Stimulated activated CD4-positive, alpha-beta T cell treated with anti-CD3 and anti-CD28 coated beads, Interleukin-2, amount 100 ng/mL, for 24 hours (primary cell): ENCODE measurements at regions not wholly inside any gene's neighbourhood (a gene's known extent, or its start where the extent isn't known, plus 50 kb on each side); places are given as distances from the start of the nearest gene placed in this dataset.
"Not testable (repeated sequence)": the region's sequence is repeated elsewhere in the genome, so short reads cannot be mapped to it uniquely, and the experiment has no call there.

Experiments
- DNase-seq, 2 donors: peaks; one replicate each; pipeline ENCODE4 v3.0.0-alpha.2; 2020

DNA sequence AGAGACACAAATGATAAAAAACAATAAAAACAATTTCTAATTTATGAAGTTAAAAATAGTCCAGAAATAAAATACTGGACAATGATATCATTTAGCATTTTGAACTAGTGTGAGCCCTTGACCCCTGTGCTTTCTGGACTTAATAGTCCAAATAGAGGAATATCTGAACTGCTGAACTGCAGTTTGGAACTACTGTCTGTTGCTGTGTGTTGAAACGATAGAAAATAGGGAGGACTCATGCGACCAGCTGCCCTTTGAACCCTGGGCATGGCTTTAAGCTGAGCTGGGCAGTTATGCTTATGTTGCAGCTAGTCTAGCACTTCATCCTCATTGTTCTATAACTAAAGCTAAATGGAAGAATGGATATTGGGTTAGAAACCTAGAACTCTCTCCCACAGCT, 99.5 kb downstream of the FMR1NB start:
- no peak for DNase-seq

DNA sequence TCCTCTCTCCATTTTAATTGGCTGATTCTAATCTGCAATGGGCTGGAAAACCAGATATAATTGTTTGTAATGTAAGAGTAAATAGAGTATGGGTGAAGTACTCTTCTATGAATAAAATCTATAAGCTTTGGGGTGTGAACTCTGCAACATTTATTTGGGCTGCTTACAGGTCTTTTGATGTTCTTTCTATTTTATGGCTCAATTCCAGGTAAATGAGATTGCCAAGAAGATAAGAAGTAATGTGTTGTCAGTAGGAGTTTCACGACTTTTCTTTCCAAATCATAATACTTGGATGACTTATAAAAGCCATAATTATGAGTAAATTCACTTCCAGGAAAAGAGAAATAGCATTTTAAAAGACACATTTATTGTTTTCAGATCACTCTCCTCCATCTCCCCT, 103.5 kb downstream of the FMR1NB start:
- DNase-seq = no peak

DNA sequence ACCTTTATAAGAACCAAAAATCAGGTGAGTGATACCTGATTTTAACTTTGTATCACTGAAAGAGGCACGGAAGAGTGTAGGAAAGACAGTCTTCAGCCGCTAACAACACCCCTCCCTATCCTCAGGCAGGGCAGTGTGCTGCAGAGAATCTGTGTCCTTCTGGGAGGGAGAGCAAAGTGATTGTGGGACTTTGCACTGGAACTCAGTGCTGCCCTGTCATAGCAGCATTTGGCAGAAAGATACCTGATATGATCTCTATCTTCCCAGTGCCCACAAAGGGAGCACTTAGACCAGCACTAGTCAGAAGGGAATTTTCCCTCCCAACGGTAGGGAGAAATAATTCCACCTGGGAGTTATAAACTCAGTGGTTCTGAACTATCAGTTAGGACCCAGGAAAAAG, 139.0 kb downstream of the FMR1NB start:
- DNase-seq = no peak

DNA sequence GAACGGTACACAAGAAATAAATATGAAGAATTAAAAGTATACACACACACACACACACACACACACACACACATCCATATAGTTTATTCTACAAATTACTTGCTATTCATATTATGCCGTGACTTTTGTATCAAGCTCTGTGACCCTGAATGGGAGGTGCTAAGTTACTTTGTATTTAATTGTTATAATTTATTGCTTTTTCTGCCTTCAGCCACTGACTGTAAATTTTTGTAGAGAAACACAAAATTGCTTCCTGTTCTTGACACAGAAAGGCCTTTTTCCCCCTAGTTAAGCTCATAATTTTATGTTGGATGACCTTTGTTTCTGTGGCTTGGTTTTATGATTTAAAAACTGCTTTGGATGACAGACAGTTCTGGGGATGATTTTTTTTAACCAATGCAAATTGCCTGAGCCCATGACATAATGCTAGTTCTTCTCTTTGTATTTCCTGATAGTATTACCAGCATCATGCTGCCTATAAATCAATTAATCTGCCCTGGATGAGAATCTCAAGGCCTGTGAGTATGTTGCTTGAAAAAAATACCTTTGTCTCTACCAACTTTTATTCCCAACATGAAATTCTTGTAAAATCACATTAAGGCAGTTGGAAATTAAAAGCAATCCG, 140.0 kb downstream of the FMR1NB start:
- DNase-seq = no peak

DNA sequence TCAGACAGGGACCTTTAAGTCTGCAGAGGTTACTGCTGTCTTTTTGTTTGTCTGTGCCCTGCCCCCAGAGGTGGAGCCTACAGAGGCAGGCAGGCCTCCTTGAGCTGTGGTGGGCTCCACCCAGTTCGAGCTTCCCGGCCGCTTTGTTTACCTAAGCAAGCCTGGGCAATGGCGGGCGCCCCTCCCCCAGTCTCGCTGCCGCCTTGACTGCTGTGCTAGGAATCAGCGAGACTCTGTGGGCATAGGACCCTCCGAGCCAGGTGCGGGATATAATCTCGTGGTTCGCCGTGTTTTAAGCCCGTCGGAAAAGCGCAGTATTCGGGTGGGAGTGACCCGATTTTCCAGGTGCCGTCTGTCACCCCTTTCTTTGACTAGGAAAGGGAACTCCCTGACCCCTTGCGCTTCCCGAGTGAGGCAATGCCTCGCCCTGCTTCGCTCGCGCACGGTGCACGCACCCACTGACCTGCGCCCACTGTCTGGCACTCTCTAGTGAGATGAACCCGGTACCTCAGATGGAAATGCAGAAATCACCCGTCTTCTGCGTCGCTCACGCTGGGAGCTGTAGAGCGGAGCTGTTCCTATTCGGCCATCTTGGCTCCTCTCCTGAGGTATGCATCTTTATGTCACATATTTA, 147.9 kb downstream of the FMR1NB start:
- not testable (repeated sequence) for DNase-seq

DNA sequence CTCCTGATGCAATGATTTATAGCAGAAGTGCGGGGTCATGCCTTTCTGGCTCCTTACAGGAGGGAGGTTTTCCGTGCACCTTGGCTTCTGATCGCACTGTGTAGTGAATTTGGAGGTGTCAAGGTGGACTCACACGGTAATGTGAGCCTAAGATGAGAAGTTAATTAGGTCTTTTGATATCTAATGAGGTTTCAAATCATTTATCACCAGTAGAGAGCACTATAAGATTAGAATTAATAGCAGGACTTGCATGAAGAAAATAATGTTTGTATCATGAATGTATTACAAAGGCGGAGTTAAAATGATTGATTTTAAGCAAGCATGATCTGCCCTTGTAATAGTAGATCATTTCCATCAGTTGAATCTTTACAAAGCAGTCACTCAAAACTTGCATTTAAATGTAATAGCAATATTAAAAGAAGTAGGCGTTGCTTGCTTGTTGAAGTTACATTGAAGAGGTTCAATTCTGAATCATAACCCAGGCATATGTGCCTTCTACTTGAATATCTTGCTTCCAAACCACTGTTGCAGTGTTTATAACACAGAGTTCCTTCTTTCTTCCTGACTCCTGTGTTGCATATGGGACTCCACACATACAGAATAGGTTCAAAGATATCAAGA, 152.1 kb downstream of the FMR1NB start:
- DNase-seq = no peak

DNA sequence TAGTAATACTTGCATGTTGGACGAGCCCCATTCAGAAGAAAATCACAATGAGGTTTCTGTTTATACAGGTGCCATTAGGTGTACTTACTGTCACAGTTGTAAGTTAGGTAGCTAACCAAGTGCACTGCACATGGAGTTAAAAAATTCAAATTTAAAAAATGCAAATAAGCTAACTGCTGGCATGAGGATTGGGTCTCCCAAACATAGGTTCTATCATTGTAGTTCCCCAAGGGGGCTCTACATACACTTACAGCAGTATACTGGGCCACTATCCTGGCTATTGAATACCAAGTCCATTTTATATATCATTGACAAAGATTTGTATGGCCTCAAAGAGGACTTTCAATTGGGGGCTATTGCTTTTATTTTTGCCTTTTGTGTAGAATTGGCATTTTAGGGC, 153.4 kb downstream of the FMR1NB start:
- no peak for DNase-seq

DNA sequence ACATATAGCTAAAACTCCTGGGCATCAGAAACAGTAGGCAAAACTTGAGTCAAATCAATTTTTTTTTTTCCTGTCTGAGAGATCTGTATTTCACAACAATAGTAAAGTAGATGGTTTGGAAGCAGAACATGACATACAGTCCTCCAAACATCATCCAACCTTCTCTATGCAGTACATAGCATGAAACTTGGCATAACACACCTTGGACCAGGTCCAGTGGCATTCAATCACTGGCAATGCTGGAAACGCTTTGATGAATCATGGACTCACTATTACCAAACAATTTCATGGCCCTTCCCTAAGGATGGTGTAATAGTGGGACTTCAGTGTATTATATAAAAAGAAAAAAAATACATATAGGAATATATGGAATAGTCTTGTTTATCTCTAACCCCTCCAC, 154.6 kb downstream of the FMR1NB start:
- no peak for DNase-seq

DNA sequence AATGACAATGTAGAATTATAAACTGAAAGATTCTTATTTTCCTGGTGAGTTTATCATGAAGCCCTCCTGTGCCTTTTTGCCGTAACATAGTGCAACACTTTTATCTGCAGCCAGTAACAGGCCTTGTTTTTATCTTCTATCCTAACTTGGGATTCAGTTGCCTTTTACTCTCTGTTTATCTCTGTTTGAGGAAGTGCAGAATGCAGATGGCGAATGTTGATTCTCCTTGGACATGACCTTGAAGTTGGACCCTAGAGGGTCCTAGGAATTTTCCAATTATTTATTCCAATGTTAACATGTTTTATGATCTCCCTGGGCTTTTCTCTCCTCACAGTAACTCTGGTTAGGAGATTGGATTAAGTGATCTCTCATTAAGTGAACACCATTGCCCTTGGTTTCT, 165.0 kb downstream of the FMR1NB start:
- no peak for DNase-seq

DNA sequence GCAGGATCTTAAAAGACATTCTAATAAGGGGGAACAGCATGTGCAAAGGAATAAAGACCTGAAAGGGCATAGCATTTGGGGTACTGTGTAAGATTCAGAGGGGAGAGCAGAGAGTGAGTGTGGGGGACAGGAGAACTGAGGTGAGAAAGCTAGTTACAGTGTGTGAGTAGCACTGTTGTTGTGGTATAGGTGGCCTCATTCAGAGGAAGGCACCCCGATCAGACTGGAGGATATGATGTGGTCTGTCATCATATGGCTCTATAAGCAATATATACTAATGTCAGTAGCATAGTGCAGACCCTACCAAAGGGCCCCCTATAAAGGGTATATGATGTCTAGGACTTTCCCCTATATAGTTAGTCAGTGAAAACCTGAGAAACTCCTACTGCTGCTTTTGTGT, 175.8 kb downstream of the FMR1NB start:
- no peak for DNase-seq

DNA sequence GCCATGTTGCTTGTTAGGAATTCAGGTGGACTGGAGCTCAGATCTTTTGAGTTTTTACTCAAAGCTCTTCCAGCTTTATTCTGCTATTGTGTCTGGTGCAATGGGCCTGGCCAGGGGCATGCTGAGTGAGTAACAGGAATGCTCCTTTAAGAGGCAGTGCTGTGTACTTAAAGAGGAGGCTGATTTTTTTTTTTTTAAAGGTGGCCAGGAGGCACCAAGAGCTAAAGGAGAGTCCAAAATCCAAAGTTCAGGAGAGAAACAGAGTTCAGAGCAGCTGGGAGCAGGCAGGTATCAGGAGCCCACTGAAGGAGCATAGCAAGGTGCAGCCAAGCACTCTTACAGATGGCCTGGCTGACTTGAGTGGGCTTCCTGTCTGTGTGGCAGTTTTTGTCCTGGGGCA, 178.7 kb downstream of the FMR1NB start:
- no peak for DNase-seq

DNA sequence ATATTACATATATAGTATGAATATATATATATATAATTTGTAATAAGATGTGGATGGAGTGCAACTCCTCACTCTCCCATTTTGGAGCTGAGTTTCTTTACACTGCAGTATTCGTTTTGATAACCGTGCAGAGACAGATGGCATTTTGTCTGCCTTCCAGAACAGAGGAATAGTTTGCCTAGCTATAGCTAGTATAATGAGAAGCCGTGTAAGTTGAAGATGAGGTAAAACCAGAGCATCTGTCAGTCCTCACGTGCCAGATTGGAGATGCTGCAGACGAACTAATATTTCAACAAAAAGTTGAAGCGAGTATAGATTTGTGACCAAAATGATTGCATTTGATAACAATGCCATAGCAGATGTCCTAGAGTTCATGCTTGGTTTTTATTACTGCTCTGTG, 180.6 kb downstream of the FMR1NB start:
- DNase-seq = no peak

DNA sequence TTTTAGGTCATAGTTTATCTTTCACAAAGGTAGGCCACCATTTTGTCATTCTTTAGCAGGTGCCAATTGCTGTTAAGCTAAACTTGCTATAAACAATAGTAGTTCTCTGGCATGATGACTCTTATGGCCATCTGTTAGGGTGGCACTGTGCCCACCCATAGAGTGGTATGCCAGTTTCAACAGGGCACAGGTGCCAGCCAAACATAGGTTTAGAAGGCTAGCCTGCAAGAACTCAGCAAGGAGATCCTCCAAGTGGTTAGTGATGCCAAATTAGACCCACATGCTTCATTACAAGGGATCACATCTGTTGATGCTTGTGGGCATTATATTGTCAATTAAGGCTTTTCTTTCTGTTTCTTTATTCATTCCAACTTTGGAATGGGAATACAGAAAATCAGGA, 204.5 kb downstream of the FMR1NB start:
- no peak for DNase-seq

DNA sequence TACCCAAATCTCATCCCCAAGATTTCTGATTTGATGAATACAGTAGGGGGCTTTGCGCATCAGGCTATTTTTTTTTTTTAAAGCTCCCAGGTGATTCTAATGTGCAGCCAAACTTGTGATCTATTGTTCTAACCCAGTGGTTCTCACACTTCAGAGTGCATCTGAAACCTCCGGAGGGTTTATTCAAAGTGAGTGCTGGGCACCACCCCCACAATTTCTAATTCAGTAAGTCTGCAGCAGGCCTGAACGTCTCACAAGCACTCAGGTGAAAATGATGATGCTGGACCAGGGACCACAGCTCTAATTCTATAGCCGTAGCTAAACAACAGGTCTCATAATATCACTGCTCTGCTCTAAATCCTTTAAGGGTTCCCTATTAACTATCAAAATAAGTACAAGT, 211.4 kb downstream of the FMR1NB start:
- DNase-seq = no peak

DNA sequence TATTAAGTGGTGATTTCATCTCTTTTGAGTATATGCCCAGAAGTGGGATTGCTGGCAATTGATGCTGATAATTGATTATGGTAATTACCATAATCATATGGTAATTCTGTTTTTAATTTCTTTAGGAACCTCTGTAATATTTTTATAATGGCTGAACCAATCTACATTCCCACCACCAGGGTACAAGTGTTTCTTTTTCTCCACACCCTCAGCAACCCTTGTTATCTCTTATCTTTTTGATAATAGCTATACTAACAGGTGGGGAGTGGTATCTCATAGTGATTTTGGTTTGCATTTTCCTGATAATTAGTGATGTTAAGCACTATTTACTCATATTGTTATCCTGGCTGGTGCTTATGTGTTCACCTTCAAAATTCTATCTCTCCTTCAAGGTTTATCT, 212.6 kb downstream of the FMR1NB start:
- no peak for DNase-seq

DNA sequence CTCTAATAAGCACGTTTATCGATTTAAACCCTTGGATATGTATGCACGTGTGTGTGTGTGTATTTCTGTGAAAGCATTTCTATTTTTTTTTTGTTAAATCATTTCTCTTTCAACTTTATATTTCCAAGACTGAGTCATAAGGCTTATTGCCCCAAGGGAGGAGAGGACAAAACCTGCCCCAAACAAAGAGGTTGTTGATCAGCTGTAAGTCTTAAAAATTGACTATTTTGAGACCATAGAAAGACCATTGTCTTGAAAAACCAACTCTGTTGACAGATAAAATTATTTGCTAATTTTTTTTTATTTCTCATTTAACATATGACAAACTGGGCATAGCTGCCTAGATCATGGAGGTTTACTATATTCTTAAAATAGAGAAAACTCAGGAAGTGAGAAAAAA, 222.4 kb downstream of the FMR1NB start:
- no peak for DNase-seq

DNA sequence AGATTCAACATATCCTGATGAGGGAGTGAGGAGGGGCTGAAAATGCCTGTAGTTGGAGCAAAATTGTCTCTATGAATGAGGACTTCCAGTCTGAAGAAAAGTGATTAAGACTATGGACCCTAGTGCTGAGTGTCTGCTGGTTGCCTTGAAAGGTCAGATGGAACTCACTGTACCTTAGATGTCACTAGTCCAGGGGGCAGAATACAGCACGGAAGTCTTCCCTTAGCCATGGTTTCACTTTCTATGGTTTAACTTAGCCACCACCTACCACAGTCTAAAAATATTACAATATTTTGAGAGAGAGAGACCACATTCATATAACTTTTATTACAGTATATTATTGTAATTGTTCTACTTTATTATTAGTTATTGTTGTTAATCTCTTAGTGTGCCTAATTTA, 223.1 kb downstream of the FMR1NB start:
- no peak for DNase-seq

DNA sequence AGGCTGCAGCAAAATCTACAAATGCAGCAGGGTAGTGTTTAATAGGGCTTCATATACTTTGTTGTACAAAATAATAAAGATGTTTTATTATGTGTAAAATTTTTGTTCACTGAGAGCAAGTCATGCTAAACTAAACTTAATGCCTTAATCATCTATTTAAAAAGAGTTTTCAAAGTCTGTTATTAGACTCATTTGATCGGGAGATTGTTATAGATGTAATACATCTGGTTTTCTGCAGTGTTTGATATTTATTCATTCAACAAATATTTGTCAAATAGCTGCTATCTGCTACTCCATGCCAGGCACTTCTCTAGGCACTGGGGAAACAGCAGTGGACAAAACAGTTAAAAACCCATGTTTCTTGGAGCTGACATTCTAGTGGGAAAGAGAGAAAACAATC, 233.6 kb downstream of the FMR1NB start:
- no peak for DNase-seq

DNA sequence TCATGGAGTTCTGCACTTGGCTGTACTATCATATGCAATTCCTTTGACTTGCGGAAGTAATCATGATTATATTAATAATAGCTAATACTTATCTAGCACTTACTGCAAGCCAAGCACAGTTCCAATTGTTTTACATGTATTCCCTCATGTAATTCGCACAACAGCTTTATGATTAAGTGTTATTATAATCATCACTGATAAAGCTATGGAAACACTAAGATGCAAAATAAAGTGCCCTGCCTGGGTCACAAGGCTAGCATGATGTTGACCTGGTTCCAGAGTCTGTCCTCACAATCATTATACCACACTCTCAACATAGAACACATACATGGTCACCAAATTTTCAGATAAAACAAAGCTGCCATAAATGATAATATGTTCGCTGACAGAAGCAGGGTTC, 234.6 kb downstream of the FMR1NB start:
- no peak for DNase-seq

DNA sequence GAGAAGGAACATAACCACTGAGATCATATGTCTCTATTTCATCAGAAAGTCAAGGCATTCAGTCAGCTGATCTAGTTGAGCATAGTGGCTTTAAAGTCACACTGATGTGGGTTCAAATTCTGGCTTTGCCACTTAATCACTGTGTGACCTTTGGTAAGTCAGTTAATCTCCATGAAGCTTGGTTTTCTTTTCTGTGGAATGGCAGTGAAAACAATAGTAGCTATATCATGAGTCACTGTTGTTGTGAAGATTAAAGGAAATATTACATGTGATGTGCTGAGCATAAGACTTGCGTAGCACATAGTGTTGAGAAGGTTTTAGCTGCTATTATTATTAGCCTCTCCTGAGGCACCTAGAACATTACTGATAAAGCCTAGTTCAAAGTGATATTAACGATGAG, 242.2 kb downstream of the FMR1NB start:
- DNase-seq = no peak

DNA sequence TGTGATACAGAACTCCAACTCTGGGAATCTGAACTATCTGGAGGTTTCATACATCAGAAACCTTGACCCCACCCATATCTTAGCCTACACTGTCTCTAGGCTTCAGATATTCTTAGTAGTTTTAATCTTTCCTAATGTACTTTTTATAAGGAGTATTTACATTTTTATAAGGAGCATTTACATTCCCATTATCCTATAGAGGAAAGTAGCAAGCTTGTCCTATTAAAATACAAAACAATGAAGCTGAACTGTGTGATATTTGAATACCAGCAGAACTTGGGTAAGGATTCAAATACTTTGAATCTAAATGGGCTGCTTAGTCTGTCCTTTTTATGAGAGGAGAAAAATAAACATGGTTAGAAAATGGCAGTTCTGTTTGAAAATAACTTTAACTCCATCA, 247.4 kb downstream of the FMR1NB start:
- DNase-seq = no peak

DNA sequence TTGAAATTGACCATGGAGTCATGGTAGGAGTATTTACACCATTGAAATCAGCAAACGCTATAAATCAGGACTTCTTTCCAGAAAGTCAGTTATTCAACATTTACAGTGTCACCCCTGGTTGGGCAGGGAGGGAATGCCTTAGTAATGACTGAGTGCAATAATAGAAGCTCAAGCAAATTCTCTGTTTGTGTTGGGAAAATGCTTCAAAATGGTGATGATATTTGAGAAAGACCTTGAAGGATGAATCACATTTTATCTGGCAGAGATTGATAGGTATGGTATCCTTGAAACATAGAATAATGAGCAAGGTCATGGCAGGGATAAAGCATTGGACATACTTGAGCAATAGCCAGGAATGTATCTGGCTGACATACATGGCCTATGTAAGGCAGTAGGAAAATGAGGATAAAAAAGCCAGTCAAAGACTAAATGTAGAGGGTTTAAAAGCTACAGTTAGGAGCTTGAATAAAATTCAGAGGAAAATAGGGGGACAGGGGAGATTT, 248.7 kb downstream of the FMR1NB start:
- no peak for DNase-seq

DNA sequence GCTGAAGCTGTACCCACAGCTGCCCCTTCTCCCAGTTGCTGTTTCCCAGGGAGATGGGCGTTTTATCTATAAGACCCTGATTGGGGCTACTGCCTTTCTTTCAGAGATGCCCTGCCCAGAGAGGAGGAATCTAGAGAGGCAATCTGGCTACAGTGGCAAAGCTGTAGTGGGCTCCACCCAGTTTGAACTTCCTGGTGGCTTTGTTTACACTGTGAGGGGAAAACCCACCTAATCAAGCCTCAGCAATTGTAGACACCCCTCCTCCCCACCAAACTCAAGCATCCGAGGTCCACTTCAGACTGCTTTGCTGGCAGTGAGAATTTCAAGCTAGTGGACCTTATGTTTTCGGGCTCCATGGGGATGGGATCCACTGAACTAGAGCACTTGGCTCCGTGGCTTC, 240.4 kb upstream of the AFF2 start:
- no peak for DNase-seq

DNA sequence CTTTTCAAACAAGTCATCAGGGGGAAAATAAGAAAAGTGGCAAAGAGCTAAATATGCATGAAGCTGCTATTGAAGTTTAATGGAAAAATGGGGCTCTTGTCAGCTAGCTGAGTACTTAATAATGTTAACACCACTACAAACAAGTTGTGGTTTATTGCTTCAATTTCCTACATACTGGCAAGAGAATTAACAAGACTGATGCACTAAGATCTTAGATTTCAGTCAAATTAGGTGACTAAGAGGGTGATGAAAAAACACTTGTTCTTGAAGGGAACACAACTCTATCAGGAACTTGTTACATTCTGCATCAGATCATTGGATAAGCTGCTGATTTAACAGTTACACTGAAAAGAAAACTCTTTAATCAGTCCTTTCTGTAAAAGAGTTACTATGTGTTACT, 234.6 kb upstream of the AFF2 start:
- no peak for DNase-seq

DNA sequence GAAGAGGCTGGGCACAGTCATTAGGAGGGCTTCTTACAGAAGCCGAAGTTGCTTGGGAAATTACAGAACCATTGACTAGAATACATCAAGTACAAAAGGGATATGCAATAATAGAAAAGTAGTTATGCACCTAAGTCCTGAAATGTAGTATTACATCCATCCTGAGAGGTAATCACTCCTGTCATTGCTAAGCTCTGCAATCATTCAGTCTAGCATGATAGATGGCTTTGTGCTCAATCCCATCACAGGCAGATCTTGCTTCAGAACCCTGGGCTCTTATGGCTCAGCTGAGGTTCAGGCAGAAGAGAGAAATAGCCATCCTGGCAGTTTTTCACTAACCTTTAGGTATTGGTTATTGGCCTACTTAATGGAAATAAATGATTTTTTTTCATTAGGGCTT, 231.7 kb upstream of the AFF2 start:
- DNase-seq = no peak
